HG03139 (cell line): ENCODE measurements at regions not wholly inside any gene's neighbourhood (a gene's known extent, or its start where the extent isn't known, plus 50 kb on each side); places are given as distances from the start of the nearest gene placed in this dataset.
"Not testable (repeated sequence)": the region's sequence is repeated elsewhere in the genome, so short reads cannot be mapped to it uniquely, and the experiment has no call there.

Experiments used
- ATAC-seq: cut with Tn5 transposase; IDR thresholded peaks from one replicate; pipeline ENCODE4 v1.9.1; 2021; ENCODE audit not compliant: unreplicated experiment

DNA sequence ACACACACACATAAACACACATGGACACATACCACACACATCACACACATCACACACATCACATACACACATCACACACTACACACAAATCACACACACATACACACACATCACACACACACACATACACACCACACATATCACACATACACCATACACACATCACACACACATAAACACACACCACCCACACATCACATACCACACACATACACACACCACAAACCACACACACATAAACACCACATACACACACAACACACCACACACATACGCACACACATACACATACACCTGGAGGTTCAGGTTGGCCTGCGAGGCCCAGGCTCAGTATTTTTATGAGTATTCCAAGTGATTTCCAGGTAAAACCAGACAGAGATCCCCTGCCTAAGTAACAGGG, 279.5 kb downstream of the FOXL1 start:
- no peak for ATAC-seq

DNA sequence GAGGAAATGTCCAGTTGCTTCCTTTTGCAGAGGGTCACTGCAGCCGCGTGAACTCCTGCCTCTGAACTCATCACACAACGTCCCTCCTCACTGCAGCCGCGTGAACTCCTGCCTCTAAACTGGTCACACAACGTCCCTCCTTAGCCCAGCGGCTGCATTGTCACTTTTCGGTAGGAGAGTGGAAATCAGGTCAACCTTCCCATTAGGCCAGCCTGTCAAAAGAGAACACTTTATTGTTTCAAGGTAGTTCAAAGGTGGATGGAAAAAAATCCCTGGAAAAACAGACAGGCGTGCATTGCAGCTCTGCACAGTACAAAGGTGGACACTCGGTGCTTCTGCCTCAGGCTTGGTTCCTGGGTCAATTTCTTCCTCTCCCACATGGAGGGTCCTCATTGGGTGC, 280.2 kb downstream of the FOXL1 start:
- ATAC-seq, result no peak

DNA sequence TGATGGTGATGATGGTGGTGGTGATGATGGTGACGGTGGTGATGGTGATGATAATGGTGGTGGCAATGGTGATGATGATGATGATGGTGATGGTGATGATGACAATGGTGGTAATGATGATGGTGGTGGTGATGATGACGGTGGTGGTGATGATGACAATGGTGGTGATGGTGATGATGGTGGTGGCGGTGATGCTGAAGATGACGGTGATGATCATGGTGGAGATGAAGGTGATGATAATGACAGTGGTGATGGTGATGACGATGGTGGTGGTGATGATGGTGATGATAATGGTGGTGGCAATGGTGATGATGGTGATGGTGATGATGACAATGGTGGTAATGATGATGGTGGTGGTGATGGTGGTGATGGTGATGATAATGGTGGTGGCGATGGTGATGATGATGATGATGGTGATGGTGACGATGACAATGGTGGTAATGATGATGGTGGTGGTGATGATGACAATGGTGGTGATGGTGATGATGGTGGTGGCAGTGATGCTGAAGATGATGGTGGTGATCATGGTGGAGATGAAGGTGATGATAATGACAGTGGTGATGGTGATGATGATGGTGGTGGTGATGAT, 283.0 kb downstream of the FOXL1 start:
- ATAC-seq, result not testable (repeated sequence)

DNA sequence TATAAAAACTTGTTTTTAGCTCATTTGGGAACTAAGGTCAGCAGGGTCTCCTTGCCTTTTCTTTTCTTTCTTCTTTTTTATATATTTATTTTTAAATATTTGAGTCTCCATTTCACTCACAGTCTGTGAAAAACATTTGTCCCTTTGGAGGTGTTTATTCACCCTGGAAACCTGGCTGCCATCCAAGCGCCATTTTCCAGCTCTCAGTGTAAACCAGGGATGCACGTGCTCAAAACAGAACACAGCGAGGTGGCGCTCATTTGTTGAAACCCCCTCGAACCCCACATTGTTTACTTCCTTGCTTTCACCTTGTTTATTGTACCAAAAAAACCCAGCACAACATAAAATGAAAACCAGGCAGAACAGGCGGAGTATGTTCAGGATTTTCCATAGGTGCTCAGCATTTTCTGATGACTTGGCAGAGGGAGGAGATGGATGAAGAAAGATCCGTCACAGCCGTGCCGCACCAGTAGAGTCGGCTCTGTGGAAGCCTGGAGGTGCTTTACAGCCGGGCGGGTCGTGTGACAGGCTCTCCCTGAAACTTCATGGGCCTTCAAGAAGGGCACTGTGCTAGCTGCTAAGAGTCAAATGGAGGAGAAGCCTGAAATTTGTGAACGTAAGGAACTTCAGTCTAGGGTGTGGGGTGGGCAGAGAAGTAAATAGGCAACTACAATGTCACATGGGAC, 284.4 kb downstream of the FOXL1 start:
- no peak for ATAC-seq

DNA sequence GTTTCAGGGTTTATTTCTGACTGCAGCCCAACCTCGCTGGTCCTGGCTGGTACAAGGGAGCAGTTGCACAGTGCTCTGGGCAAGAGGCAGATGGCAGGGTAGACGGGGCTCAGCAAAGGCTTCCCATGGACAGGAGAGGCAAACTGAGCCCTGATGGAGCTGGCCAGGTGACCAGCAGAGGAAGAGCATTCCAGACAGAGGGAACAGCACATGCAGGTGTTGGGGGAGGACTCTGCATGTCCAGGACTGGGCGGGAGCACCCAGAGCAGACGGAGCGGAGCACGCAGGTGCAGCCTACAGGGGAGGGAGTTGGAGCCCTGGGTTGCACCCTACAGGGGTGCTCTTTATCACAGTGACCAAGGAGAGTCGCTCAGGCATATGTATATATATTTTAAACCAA, 285.3 kb downstream of the FOXL1 start:
- no peak for ATAC-seq

DNA sequence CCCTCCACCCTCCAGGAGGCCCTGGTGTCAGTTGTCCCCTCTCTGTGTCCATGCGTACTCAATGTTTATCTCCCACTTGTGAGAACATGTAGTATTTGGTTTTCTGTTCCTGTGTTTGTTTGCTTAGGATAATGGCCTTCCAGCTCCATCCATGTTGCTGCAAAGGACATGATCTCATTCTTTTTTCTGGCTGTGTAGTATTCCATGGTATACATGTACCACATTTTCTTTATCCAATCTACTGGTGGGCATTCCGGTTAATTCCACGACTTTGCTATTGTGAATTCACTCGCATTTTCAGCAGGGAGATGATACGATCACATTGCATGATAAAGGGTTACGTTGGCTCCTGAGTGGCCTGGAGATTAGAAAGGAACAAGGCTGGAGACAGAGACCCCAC, 286.2 kb downstream of the FOXL1 start:
- ATAC-seq, result no peak

DNA sequence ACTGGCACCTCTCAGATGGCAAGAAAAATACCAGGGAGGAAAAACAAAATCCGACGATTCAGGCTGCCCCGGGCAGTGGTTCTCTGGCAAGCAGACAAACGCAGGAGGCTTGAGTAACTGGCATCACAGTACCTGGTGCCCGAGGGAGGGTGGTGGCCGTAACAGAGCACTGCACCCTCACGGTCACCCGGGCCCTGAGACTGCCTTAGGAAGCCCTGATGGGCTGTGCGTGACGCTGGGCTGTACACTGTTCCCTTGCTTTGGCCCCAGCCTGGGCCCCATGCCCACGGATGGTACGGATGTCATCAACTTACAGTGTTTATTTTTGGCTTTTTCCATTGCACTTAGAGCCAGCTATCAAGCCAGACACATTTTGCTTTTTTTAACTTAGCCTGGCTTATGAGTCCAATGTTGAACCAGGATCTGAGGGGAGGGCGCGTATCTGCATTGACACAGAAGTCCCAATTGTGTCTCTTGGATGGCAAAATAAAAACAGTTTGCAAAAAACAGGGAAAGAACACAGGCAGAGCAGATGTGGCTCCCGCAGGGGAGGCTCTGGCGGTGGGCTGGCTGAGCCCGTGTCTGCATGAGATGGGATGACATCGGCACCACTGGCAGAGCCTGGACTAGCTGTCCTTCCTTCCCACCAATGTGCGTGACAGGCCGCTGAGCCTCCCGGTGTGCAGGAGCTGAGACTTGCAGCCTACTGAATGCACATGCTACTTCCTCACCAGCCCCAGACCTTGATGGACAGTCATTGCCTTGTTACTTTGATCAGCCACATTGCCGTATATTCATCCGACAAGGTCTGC, 287.7 kb downstream of the FOXL1 start:
- no peak for ATAC-seq

DNA sequence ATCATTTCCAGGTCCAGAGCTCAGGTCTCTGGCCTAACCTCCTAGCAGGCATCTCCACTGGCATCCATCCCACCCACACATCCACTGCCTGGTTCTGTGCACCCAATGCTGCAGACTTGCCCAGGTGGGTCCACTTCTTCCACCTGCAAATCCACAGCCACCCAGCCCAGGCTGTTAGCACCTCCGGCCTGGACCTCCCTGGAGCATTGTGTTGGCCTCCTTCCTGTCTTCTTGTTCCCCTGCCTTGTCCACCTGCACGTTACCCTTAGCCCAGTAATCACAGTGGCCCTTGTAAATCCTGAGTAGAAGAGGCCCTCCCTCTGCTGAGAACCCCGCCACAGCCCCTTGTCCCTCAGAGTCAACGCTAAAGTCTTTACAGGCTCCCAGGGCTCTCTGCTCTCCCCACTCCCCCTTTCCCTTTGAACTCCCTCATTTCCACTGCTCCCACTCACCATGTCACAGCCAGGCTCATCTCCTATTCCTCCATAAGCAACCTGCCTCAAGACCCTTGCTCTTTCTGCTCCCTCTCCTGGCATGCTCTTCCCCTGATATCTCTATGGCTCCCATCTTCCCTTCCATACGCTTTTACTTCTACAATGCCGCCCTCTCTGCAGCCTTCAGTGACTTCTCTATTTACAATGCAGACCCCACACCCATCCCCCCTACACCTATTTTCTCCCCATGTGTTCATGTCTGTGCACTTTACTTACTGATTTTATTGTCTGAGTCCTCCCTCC, 288.8 kb downstream of the FOXL1 start:
- ATAC-seq, result no peak

DNA sequence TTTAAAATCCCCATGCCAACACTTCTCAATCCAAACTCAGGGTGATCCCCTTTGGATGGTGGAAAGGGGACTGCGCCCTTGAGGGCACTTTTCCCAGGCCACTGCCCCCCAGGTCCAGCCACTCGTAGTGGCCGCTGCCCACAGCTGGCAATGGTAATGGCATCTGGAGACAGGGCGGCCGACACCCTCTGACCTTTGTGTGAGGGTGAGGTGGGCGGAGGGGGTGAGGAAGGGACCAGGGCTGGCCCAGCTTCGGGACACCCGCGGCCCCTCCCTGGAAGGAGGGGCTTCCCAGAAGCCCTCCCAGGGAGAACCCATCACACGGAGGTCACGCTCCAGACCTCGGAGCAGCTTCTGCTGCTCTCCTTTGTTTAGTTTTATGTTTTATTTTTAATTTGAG, 289.7 kb downstream of the FOXL1 start:
- no peak for ATAC-seq

DNA sequence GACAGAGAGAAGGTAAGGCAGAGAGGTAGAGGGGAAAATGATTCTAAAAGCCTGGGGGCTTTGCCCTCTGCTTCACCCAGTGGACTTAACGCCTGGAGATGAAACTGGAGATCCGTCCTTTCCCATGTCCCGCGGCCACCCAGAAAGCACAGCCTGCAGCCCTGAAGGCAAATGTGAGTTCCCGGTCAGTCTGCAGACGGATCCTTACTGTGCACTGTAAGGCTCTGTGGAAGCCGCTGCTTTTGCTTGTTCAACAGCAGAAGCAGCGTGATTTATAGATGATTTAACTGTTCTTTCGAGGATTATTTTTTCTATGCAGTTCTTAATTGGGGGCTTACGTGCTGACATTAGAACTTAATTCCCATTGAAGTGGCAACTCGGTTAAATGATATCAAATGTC, 290.4 kb downstream of the FOXL1 start:
- ATAC-seq, result no peak

DNA sequence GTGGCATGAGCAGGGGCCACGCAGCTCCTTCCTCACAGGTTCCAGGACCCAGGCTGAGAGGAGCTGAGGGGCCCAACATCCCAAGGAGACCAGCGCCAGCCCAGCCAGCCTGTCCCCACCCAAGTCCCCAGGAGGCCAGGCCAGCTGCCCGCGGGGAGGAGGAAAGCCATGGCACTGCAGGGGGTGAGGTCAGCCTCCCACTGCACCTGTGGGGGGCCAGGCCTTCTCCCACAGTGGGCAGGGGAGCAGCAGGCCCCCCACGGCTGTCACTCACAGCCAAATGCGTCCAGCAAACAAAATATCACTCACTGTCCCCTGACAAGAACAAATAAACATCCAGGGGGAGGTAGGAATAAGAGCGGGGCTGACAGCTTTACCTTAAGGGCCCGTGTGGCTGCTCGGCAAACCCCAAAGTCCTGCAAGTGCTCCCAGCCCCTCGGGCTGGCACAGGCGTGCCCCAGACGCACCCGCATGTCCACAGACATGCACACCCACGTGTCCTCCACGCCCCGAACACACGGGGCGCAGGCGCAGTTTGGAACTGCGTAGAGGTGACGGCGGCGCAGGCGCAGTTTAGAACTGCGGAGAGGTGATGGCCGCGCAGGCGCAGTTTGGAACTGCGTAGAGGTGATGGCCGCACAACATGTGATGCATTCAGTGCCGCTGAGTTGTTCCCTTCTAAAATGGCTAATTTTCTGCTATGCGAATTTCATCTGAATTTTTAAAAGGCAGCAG, 291.1 kb downstream of the FOXL1 start:
- no peak for ATAC-seq

DNA sequence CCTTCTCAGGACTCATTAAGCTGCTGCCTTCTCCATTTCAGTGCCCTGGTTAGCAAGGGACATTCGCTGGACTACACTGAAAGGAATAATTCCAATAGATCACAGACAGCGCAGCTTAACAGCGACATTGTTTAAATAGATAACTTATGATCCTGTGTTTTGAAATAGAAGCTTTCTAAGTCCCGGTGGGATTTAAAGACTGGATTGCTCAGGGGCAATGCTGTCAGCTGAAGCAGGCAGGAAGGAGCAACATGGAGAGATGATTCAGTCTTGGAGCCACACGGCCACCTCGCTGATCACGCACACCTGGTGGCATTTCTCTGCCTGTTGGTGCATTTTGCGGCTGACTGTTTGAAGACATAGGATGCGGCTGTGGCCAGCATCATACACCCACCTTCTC, 292.0 kb downstream of the FOXL1 start:
- ATAC-seq, result no peak

DNA sequence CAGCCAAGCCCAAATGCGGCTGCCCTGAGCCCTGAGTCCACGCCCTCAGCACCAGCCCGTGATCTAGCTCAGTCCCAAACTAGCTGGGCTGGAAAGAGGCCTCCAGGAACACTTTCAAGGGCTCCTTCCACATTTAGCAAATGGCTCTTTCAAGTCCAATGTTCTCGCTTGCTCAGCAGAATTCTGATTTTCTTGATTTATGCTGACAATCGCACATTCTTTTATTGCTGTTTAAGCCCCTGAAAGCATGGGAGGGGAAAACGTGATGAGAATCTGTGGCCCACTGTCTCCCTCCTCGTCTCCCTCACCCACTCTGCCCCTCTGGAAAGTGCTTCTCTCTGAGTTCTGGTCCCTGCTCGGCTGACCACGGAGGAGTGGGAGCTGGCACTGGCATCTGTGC, 293.8 kb downstream of the FOXL1 start:
- no peak for ATAC-seq

DNA sequence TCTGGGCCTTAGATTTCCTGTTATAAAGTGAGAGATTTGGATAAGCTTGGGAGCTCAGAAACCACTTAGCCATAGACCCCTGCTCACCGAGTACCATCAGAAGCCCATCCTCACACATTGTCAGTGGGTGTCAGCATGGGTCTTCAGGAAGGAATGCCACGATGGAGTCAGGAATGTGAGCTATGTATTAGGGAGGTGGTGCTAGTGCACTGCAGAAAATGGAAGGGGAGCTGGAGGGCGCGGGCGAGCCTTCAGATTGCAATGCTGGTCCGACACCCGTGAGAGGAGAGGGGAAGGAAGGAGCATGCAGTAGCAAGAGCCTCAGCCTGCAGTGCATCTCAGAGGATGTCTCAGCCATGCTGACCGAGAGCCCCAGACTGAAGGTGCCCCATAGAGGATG, 294.5 kb downstream of the FOXL1 start:
- ATAC-seq, result no peak

DNA sequence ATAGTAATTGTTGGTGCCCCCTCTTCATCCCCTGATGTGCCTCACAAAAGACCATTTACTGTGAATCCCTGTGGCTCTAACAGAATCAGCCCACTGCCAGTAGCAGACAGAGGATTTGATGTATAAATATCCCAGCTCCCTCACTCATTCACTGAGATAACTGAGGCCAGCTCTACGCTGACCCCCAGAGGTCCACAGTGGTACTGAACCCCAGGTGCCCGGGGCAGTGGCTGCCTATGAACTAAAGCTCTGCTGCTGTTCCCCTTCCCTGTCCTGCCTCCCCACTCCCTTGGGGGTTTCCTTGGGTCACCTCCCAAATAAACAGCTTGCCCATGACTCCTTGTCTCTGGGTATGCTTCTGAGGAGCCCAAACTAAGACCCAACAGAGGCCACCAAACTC, 295.8 kb downstream of the FOXL1 start:
- ATAC-seq, result no peak

DNA sequence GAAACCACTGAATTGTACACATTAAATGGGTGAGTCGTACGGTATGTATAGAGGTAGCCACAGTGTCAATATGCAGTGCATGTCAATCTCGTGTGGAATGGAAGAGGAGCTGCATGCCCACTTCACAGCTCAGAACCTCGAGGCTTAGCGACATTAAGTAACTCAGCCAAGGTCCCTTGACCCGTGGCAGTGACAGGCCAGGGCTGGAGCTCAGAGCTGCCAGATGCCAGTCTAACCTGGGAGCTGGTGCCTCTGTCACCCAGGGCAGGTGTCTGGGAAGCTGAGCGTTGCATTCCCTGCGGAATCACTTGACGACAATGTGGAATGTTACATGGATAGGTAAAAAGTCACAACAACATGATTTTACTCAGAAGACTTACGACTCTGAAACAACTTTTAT, 298.1 kb downstream of the FOXL1 start:
- no peak for ATAC-seq

DNA sequence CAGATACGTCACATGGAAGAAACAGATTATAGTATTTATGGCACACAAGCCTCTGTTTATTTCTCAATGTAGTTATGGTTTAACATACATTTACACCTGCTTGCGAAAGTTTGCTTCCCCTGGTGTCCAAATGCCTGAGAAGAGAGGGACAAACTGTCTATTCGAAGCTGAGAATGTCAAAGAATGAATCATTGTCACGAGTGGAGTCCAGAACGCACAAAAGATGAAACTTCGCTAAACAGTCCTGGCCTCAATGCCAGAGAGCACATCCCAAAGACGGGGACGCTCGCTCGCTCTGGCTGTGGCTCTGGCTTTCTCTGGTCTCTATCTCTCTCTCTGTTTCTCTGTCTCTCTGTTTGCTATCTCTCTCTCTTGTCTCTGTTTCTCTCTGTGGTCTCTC, 298.8 kb downstream of the FOXL1 start:
- ATAC-seq, result no peak

DNA sequence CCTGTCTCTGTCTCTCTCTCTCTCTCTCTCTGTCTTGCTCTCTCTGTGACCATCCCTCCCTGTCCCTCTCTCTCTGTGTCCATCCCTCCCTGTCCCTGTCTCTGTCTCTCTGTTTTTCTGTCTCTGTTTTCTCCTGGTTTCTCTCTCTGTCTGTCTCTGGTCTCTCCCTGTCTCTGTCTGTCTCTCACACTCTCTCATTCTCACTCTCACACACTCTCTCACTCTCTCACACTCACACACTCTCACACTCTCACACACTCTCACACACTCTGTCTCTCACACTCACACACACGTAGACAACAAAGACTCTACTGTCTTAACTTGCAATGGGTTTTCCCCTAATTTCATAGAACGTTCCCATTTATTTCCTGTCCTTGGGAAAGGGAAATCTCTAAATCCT, 299.5 kb downstream of the FOXL1 start:
- no peak for ATAC-seq

DNA sequence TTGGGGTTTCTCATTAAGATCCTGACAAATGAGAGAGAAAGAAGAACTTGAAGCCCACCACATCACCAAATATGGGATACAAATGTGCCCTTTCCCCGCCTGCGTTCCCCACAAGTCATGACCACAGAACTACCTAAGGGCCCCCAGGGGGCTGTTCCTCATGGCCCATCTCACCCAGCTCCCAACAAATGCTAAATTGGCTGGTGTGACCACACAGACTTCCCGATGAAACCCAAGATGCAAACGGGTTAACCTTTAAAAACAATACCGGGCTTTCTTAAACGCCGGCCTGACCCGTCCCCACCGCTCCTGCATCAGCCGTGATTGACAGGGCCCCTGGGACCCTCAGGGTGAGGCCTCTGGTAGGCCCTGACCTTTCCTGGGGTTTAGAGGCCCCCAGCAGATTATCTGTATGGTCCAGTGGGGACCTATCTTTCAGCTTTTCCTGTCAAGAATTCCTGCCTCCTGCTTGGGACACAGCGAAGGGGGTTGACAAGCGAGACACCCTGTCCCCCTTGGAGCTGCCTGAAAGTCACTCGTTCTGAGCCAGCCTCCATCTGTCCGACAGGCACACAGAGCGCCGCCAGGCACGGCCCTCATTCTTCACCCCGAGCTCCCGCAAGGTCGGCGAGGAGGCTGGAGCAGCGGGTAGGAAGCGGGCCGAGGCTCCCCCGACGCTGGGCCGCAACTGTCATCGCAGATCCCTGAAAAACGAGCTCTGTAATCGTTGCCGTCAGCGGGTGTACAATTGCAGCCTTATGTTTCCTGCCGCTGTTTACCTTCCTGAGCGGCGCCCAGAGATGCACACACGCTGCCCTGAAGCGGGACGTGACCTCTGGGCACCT, 300.1 kb downstream of the FOXL1 start:
- ATAC-seq, result no peak

DNA sequence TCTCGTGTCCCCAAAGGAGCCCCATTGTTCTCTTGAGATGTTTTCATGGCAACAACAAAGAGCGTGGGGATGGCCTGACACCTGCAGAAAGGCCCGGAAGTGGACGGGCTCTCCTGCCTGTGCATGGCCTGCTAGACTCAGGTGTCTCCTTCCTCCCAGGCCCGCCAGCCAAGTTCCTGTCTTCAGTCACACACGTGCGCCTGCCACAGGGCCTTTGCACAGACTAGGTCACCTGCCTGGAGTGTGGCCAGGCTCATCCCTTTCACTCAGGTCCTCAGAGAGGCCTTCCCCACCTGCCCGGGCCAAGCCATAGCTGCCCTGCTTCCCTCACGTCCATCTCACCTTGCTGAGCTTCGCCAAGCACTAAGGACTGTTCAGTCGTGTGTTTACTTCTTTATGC, 300.9 kb downstream of the FOXL1 start:
- ATAC-seq, result no peak
